Left cardiac atrium (tissue), 4 donors: ENCODE measurements at regions not wholly inside any gene's neighbourhood (a gene's known extent, or its start where the extent isn't known, plus 50 kb on each side); places are given as distances from the start of the nearest gene placed in this dataset.

Experiments used
- ATAC-seq, 2 donors: fragments of 200-7000 bp; cut with Tn5 transposase; one replicate each; pipeline ENCODE4 v1.9.1; 2020; ENCODE audit warnings: mild to moderate bottlenecking in 2 of 2, moderate library complexity in 2 of 2
- DNase-seq: peaks from one replicate; pipeline ENCODE4 v3.0.0-alpha.2; 2020
- intact Hi-C, 2 donors: fragments of 100-400 bp; cut with DNase I; formaldehyde crosslinking; loops; one replicate each; pipeline versions ENCODE4 v1.14.1 to v1.15.1; 2022 to 2023
- donor health status: DM: no; HTN: yes; CAD: no.
- donor health status: DM: no; HTN: yes; CAD: no; lungs with severe emphysema.
- donor health status: DM: yes; HTN: yes; CAD: no.
- donor health status: Dilated cardiomyopathy.

- intact Hi-C loops = no loop called here
- ATAC-seq = no peak
- DNase-seq = no peak
Observed at GRCh38 chr2:106623456-106623855, 136.3 kb downstream of the CD8B2 start.

GRCh38 chr2:106624787-106625380, 137.7 kb downstream of the CD8B2 start:
- intact Hi-C loops = no loop called here
- no peak for ATAC-seq
- no peak for DNase-seq

- ATAC-seq = no peak
- no peak for DNase-seq
- intact Hi-C loops = no loop called here
Observed at GRCh38 chr2:106628377-106628776, 141.2 kb downstream of the CD8B2 start.

- ATAC-seq = no peak
- intact Hi-C loops = no loop called here
- no peak for DNase-seq
Observed at GRCh38 chr2:106629981-106630380, 142.8 kb downstream of the CD8B2 start.

- no peak for ATAC-seq
- intact Hi-C loops = no loop called here
- no peak for DNase-seq
Observed at GRCh38 chr2:106631281-106631680, 144.1 kb downstream of the CD8B2 start.

GRCh38 chr2:106638043-106638442, 150.9 kb downstream of the CD8B2 start:
- intact Hi-C loops = no loop called here
- no peak for ATAC-seq
- no peak for DNase-seq

GRCh38 chr2:106638580-106638979, 151.4 kb downstream of the CD8B2 start:
- ATAC-seq = no peak
- DNase-seq = no peak
- intact Hi-C loops = no loop called here

- DNase-seq (no peak), ATAC-seq (no peak)
- intact Hi-C loops = no loop called here
Observed at GRCh38 chr2:106642679-106643078, 155.5 kb downstream of the CD8B2 start.

- no peak for DNase-seq
- intact Hi-C loops = no loop called here
- ATAC-seq = no peak
Observed at GRCh38 chr2:106644623-106645022, 157.5 kb downstream of the CD8B2 start.

- no peak for ATAC-seq
- DNase-seq = no peak
- intact Hi-C loops = no loop called here
Observed at GRCh38 chr2:106646605-106647004, 159.4 kb downstream of the CD8B2 start.

- intact Hi-C loops = no loop called here
- DNase-seq = no peak
- no peak for ATAC-seq
Observed at GRCh38 chr2:106649306-106649705, 162.1 kb downstream of the CD8B2 start.

GRCh38 chr2:106653465-106653864, 166.3 kb downstream of the CD8B2 start:
- DNase-seq (no peak), ATAC-seq (no peak)
- intact Hi-C loops = no loop called here

GRCh38 chr2:106658616-106659015, 171.5 kb downstream of the CD8B2 start:
- DNase-seq = no peak
- intact Hi-C loops = no loop called here
- ATAC-seq = no peak

GRCh38 chr2:106664669-106665068, 177.5 kb downstream of the CD8B2 start:
- intact Hi-C loops = no loop called here
- no peak for DNase-seq
- ATAC-seq = no peak

GRCh38 chr2:106667478-106668070, 180.4 kb downstream of the CD8B2 start:
- ATAC-seq (no peak), DNase-seq (no peak)
- intact Hi-C loops = no loop called here

GRCh38 chr2:106685180-106685897, 198.2 kb downstream of the CD8B2 start:
- ATAC-seq = no peak
- no peak for DNase-seq
- intact Hi-C loops = no loop called here

GRCh38 chr2:106686814-106687213, 199.2 kb downstream of the ST6GAL2 start:
- DNase-seq (no peak), ATAC-seq (no peak)
- intact Hi-C loops = no loop called here

GRCh38 chr2:106694964-106695470, 190.9 kb downstream of the ST6GAL2 start:
- intact Hi-C loops = no loop called here
- no peak for ATAC-seq
- DNase-seq = no peak

- intact Hi-C loops = no loop called here
- DNase-seq (no peak), ATAC-seq (no peak)
Observed at GRCh38 chr2:106695919-106696318, 190.0 kb downstream of the ST6GAL2 start.

- DNase-seq (no peak), ATAC-seq (no peak)
- intact Hi-C loops = no loop called here
Observed at GRCh38 chr2:106700616-106701015, 185.4 kb downstream of the ST6GAL2 start.
